GM23338 (cell line): ENCODE measurements at regions not wholly inside any gene's neighbourhood (a gene's known extent, or its start where the extent isn't known, plus 50 kb on each side); places are given as distances from the start of the nearest gene placed in this dataset.

Source experiments
- CREB1 ChIP-seq: fragments of 250-450 bp; sonication (Bioruptor Pico); IDR thresholded peaks from 2 replicates; pipeline ENCODE4 v1.5.0; 2020; ENCODE audit warnings: low read depth, mild to moderate bottlenecking, moderate library complexity
- CTCF ChIP-seq, 2 experiments: fragments of 200-600 bp in 1 of 2; sonication (generic) in 1 of 2; conservative IDR thresholded peaks; 2 replicates each; pipeline versions ENCODE4 v1.5.1 to v1.6.1; 2016 to 2017; ENCODE audit warnings: antibody characterized with exemption in 2 of 2, low read depth in 2 of 2, mild to moderate bottlenecking in 2 of 2, moderate library complexity in 1 of 2
- ETS1 ChIP-seq: IDR thresholded peaks from 2 replicates; pipeline ENCODE4 v1.6.1; 2016; ENCODE audit warnings: antibody characterized with exemption
- EZH2 ChIP-seq: fragments of 200-600 bp; sonication (generic); IDR thresholded peaks from one replicate; pipeline ENCODE4 v1.8.0; 2017; ENCODE audit warnings: antibody characterized with exemption, mild to moderate bottlenecking, low read depth; ENCODE audit not compliant: unreplicated experiment
- EZH2phosphoT487 ChIP-seq: fragments of 200-600 bp; sonication (generic); IDR thresholded peaks from one replicate; pipeline ENCODE4 v1.8.1; 2018; ENCODE audit warnings: antibody characterized with exemption; ENCODE audit not compliant: unreplicated experiment
- JUNB ChIP-seq: IDR thresholded peaks from one replicate; pipeline ENCODE4 v1.6.1; 2016; ENCODE audit warnings: antibody characterized with exemption; ENCODE audit not compliant: unreplicated experiment
- NANOG ChIP-seq: IDR thresholded peaks from 2 replicates; pipeline ENCODE4 v1.6.1; 2016; ENCODE audit warnings: antibody characterized with exemption, borderline replicate concordance
- POLR2AphosphoS5 ChIP-seq: IDR thresholded peaks from 2 replicates; pipeline ENCODE4 v1.6.1; 2016; ENCODE audit warnings: antibody characterized with exemption, low read depth
- STAT1 ChIP-seq: IDR thresholded peaks from one replicate; pipeline ENCODE4 v1.6.1; 2016; ENCODE audit warnings: antibody characterized with exemption; ENCODE audit not compliant: unreplicated experiment
- ZNF114 ChIP-seq: fragments of 250-450 bp; sonication (Bioruptor Pico); IDR thresholded peaks from 2 replicates; pipeline ENCODE4 v1.5.0; 2020; ENCODE audit warnings: mild to moderate bottlenecking, moderate library complexity
- ZNF462 ChIP-seq: fragments of 250-450 bp; sonication (Bioruptor Pico); IDR thresholded peaks from 2 replicates; pipeline ENCODE4 v1.5.0; 2020; ENCODE audit warnings: mild to moderate bottlenecking, moderate library complexity
- TF ChIP-seq, protein P1 (sequence below): IDR thresholded peaks from one replicate; pipeline ENCODE4 v1.6.1; 2018; ENCODE audit warnings: antibody characterized with exemption; ENCODE audit not compliant: unreplicated experiment

DNA sequence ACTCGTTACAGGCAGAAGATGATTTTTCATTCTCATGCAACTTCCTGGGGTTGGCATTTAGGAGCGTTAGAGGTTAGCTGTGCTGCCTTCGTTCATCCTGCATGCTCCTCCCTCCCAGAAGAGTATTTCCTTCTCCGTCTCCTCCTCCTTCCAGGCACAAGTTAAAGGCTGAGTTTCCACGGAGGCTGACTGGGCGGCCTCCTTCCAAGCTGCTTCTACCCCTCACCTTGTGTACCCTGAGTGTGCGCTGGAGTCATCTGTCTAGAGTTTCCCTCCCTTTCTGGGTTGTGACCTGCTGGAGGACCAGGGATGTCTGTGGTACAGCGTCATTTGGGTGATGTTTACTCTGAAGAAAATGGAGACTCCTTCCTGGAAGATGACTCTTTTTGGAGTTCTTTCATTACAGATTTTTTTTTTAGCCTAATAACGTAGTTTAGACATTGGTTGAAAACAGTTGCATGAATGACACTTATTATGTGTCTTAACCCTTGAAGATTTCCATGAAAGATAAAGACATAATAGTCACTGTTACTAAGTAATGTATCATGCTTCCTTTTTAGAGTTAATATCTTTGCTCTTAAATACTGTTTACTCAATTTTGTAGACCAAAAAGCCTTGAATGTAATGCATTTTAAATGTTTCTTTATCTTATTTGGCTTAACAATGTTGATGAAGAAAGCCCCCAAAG is 146.9 kb downstream of the TENT4A start:
- TF ChIP-seq POLR2AphosphoS5 = no peak
- TF ChIP-seq CTCF (conservative IDR thresholded peaks at IDR 0.05; ENCODE audit: low read depth in 2 of 2) = no peak
- no peak for TF ChIP-seq EZH2
- TF ChIP-seq CREB1 (CRISPR knock-in tag) = no peak
- TF ChIP-seq JUNB = no peak
- TF ChIP-seq, protein P1, sequence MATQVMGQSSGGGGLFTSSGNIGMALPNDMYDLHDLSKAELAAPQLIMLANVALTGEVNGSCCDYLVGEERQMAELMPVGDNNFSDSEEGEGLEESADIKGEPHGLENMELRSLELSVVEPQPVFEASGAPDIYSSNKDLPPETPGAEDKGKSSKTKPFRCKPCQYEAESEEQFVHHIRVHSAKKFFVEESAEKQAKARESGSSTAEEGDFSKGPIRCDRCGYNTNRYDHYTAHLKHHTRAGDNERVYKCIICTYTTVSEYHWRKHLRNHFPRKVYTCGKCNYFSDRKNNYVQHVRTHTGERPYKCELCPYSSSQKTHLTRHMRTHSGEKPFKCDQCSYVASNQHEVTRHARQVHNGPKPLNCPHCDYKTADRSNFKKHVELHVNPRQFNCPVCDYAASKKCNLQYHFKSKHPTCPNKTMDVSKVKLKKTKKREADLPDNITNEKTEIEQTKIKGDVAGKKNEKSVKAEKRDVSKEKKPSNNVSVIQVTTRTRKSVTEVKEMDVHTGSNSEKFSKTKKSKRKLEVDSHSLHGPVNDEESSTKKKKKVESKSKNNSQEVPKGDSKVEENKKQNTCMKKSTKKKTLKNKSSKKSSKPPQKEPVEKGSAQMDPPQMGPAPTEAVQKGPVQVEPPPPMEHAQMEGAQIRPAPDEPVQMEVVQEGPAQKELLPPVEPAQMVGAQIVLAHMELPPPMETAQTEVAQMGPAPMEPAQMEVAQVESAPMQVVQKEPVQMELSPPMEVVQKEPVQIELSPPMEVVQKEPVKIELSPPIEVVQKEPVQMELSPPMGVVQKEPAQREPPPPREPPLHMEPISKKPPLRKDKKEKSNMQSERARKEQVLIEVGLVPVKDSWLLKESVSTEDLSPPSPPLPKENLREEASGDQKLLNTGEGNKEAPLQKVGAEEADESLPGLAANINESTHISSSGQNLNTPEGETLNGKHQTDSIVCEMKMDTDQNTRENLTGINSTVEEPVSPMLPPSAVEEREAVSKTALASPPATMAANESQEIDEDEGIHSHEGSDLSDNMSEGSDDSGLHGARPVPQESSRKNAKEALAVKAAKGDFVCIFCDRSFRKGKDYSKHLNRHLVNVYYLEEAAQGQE = no peak
- TF ChIP-seq EZH2phosphoT487 = no peak
- TF ChIP-seq ZNF462 (CRISPR knock-in tag) = no peak
- TF ChIP-seq STAT1 = no peak
- TF ChIP-seq ZNF114 (CRISPR knock-in tag) = no peak
- TF ChIP-seq NANOG = no peak
- no peak for TF ChIP-seq ETS1
